GM18508 (cell line): ENCODE measurements at regions not wholly inside any gene's neighbourhood (a gene's known extent, or its start where the extent isn't known, plus 50 kb on each side); places are given as distances from the start of the nearest gene placed in this dataset.

Experiments used
- ATAC-seq: cut with Tn5 transposase; IDR thresholded peaks from one replicate; pipeline ENCODE4 v1.9.1; 2021; ENCODE audit warnings: moderate number of reproducible peaks; ENCODE audit not compliant: insufficient read depth, unreplicated experiment

- ATAC-seq, result no peak
Measured at GRCh38 chr14:87879389-87879788, 113.6 kb downstream of the GALC start.

DNA sequence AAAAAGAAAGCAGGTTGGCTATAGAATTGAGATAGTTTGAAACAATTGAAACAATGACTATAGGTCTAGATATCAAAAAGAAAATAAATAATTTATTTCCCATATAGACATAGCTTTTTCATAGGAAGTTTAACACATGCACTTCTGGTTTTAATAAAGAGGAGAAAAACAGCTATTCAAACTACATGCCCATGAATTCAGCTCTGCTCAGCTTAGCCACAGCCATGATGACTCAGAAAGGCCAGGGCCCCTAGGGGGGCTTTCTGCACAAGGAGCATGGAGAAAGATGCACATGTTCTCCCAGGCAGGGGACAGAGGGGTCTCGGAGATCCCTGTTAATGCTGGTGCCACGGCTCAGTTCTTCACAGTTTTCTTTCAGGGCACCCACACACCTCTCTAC is 114.0 kb downstream of the GALC start:
- no peak for ATAC-seq

- no peak for ATAC-seq
Measured at GRCh38 chr14:87877877-87878276, 115.1 kb downstream of the GALC start.

DNA sequence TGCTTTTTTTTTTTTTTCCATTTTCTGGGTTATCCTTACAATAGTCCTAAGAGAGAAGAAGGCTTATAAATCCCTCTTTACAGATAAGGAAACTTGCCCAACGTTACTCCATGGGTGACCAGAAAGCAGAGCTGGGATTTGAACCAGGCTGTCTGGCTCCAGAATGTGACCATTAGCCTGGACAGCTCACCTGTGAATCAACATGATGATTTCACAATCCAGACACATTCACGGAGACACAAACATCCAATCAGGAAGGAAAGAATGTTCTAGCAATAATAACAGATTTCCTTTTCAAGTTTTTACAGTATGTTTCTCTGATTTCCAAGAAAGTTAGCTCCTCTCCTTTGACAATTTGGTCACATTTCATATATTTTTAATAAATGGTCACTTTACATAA is 118.3 kb downstream of the GALC start:
- ATAC-seq, result no peak

DNA sequence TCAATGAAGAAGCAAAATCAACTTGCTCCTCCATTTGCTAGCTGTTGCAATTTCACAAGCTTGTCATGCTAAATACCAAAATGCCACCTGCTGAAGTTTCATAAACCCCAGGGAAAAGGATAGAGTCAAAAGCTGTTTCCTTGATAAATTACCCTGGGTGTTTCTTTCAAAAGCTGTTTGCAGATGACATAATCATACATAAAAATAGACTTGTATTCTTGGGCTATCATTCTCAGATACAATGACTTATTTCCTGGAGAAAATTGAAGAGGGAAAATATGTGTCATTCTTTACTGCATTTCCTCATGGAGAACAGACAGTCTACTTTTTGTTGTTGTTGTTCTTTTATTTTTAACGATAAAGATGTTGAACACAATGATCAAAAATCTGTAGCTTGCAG is 119.2 kb downstream of the GALC start:
- no peak for ATAC-seq

DNA sequence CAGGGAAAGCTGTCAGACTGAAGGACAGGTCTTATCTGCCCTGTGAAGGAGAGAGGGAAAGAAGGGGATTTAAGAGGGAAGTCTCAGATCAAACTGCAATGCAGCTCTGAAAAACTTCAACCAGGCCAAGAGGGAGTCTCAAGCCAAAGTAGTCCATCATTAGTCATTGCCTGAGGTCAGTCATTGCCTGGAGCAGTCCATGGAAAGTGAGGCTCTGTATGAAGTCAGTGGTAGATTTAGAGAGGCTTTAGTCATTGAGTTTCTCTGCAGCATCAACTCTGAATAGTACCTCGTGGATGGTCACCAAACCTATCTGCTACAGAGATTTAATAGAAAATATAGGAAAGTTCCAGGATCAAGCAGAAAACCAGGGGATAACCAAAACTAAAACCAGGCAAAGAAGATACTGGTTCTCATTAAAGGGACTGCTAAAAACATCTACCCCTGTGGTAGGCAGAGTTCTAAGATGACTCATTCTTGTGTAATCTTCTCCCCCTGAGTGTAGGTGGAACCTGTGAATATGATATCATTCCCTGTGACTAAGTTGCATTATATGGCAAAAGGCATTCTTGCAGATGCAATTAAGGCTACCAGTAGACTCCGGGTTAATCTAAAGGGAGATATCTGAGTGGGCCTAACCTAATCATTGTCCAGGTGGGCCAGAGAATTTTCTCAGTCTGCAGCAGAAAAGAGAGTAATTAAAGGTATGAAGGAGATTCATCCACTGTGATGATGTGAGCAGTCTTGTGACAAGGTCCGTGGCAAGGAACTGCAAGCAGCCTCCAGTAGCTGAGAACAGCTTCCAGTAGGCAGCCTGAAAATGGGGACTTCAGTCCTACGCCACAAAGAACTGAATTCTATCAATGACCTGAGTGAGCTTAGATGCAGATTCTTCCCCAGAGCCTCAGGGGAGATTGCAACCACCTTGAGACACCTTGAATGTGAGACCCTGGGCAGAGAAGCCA is 123.1 kb downstream of the GALC start:
- peak; percentile 67 for ATAC-seq

DNA sequence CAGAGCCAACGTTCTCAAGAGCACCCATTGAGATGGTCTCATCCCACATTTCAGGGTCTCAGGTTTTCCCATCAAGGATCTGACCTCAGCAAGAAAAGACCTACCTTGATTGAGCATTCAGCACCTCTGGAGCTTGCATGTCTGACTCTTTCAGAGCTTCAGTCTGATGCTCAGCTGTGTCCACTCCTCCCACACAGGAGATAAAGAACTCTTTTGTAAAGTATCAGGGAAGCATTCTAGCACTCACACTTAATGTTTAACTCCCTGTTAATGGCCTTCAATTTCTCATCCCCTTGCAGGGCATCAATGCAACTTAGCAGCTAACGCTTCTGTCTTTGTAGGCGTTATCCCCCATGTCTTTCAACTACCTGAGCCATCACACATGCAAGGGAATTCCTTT is 124.1 kb downstream of the GALC start:
- no peak for ATAC-seq

DNA sequence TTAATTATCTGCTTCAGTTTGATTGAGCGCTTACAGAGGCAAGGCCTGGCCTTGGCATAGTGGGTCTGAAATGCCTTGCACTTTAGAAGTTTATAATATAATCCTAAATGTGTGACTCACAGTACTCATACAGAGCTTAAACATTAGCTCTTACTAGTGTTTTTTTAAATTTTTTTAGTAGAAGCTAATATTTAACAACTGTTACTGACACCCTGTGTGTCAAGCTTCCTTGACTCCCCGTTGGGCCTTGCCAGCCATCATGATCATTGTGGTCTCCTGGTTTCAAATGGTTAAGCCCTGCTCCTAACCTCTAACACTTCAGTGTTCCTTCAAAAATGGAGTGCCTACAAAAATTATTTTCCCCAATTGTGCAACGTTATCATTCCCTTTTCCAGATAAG is 126.9 kb downstream of the GALC start:
- ATAC-seq, result no peak

DNA sequence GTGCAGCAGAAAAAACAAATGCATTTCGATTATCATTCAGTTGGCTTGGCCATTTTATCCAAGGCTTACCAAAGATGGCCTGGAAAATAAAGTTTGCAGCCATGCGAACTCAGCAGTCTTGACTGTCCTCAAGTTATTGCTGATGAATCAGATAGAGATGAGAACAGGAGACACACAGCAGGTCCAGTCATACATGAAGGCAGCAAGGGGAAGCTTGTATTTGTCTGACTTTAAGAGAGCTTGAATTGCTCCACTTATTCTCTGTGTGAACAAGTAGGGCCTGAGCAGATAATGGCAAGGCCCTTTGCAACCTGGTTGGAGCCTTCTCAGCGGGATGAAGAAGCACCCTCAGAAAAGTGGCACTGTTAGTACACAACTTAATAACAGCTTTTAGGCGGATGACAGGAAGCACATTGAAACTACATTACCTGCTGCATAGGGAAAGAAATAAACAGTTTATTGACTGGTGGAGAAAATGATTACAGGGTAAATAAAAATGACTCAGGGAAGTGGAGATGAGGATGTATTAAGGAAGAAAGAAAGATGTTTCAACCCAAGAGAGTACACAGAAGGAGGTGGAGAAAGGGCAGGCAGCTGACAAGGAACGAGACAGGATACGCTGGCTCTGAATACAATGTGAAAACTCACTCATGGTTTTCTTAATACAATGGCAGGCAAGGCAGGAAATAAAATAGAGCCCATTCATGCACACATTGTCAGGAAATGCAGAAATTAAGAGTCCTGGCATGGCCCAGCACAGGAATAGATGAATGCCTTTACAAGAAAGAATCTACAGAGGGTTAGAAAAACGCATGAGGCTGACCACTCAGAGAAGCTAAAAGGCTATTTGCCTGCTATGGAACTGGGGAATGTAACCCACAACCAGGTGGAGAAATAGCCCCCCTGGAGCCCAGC is 128.4 kb downstream of the GALC start:
- ATAC-seq, result no peak

DNA sequence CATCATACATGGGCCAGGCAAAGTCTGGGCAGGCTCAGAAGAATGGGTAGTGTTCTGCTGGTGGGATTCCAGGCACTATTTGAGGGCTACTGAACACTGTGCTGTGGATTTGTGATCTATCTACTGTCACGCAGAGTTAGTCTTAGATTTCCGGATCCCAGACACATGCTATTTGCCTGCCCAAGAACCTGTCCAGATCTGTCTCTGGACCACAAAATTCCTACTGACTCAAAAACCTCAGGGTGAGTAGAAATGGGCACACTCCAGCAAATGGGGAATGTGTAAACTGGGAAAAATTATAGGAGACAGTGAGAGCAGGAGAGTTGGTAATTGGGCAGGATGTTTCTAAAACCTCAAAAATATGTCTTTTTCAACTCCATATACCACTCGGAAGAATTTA is 129.9 kb downstream of the GALC start:
- ATAC-seq, result no peak

DNA sequence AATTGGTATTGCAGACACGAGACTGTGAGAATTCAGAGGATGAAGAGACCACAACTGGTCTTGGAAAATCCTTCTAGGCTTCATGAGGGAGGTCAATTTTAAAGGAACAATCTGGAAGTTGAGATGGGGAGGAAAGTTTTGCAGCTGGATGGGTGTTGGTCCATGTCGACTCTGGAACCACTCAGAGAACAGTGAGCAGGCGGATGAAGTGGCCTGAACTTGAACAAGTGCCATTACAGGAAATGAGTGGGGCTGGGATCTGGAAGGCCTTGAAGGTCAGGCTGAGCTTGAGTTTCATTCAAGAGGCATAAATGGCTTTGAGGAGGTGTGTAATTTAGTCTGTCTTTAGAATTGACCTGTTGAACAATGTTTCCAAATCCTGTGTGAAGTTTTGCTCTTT is 140.9 kb downstream of the GALC start:
- ATAC-seq, result no peak

- no peak for ATAC-seq
Measured at GRCh38 chr14:87851190-87851589, 141.8 kb downstream of the GALC start.

DNA sequence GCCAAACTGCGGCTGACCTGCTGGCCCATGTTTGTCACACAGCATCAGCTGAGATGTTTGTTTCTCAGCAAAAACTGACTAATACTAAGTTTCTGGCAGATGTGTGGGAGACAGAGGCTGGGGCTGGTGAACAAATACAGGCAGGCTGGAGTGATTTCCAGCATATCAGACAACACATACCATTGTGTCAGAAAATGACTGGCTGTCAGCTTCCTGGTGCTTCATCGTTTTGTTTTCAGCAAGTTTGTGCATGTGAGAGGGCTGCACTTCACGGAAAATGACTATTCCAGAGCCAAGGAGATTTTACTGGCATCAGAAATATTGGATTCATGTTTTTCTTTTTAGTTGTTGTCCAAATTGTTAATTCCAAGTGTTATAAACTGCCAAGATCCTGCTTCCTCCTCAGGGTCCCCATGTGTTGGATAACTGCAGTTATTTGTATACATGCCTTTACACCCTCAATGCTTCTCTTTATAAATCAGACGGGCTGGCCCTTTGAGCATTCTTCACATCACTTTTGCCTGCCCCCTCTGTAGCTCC is 145.7 kb downstream of the GALC start:
- no peak for ATAC-seq

- ATAC-seq, result no peak
Measured at GRCh38 chr14:87840906-87841305, 152.1 kb downstream of the GALC start.

- ATAC-seq, result no peak
Measured at GRCh38 chr14:87838931-87839330, 154.1 kb downstream of the GALC start.

DNA sequence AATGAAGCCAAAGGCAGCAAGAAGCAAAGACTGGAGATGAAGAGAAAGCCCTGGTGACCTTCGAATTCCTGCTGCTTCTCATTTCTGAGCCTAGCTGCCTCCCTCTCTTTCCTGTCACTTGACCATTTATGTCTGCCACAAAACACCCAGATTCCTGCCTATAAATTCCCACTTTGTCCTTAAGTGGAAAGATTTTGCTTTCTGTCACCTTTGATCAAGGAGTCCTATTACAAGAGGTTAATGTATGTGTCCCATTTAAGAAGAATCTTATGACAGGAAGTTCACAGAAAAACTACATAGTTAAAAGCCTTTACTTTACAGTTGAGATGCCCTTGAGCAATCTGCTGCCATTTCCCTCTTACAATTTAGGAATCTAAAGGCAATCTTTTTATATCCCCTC is 155.7 kb downstream of the GALC start:
- no peak for ATAC-seq

DNA sequence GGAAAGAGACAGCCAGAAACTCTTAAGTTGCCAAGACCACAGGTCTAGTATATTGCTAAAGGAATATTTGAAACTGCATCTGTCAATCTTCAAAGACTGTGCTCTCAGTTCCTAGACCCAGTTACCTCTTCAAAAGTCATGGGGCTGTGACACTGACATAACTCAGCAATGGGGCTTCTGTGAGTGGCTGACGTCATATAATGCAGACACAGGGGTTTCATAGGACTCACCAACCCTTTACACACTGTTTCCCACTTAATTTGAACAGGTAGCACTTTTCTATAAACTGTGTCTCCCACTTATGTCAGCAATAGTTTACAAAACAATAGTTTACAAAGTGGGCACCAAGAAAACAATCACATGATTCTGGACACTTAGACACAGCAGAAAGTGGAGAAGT is 158.4 kb downstream of the GALC start:
- no peak for ATAC-seq

GRCh38 chr14:87833026-87833425 is 160.0 kb downstream of the GALC start:
- no peak for ATAC-seq

DNA sequence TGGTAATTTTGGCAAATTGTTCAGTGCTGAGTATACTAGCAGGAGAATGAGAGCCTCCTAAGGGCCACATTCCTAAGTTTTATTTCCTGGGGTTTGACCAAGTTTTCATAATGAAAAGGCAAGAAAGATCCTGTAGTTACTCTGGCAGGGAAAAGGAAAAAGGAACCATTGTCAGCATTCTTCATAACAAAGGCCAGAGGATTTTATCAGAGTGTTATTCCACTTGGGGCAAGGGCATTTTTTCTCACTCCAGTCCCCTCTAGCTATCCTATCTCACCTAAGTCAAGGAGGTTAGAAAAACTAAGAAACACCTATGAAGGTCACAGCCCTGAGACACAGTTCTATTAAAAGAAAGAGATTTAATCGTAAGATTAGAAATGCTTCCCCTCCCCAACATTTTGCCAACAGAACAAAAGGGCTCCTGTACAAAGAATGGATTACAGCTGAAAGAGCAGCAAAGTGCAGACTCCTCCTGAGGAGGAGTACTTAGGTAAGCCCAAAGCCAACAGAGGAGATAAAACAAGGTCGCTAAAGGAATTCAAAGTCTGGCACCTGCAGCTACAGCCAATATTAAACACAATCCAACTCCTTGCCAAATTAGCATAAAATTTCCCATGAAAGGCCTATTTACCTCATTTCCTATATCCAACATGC is 162.4 kb downstream of the GALC start:
- no peak for ATAC-seq

DNA sequence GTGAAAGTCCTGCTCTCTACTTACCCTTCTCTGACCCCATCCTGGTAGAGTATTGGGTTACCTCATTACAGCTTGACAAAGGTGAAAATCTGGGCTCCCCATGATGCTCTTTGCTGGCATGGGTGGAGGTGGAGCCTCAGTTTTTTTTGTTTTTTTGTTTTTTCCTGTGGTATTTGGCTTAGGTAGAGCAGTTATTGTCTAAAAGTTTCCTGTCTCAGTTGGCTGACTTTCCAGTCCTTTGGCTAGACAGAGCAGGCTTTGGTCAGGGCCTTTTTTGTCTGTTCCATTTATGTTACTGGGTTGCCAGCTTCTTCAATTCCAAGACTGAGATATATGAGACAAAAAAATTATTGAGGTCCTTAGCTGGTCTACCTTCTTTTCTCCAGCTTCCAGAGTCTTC is 163.4 kb downstream of the GALC start:
- ATAC-seq, result no peak
